WTC11 (cell line): ENCODE measurements at regions not wholly inside any gene's neighbourhood (a gene's known extent, or its start where the extent isn't known, plus 50 kb on each side); places are given as distances from the start of the nearest gene placed in this dataset.

ENCODE experiments used
- ATAC-seq: fragments of 200-7000 bp; cut with Tn5 transposase; 2 replicates; pipeline ENCODE4 v1.10.0; 2021; ENCODE audit warnings: mild to moderate bottlenecking, moderate library complexity
- CTCF ChIA-PET: fragments of 300-600 bp; sonication (Branson Sonifier 250); formaldehyde crosslinking; loops from one replicate; lab custom pipeline; 2021; ENCODE audit warnings: antibody characterized with exemption; lab: Charles Lee
- POLR2A ChIA-PET: fragments of 350-600 bp; sonication (Branson Sonifier 250); formaldehyde crosslinking; loops from one replicate; lab custom pipeline; 2021; ENCODE audit warnings: antibody characterized with exemption; lab: Charles Lee
- DNase-seq: peaks from one replicate; pipeline ENCODE4 v3.0.0; 2021; ENCODE audit warnings: low spot score
- H3K27ac Mint-ChIP-seq: 2 replicates; pipeline ENCODE4 v1.8.0; 2021; ENCODE audit warnings: mixed read lengths
- H3K27me3 Mint-ChIP-seq: 2 replicates; pipeline ENCODE4 v1.8.0; 2021; ENCODE audit warnings: low read depth, mild to moderate bottlenecking, moderate library complexity, mixed read lengths
- H3K36me3 Mint-ChIP-seq: 2 replicates; pipeline ENCODE4 v1.8.0; 2021; ENCODE audit warnings: mixed read lengths
- H3K4me1 Mint-ChIP-seq: 2 replicates; pipeline ENCODE4 v1.8.0; 2022; ENCODE audit warnings: mixed read lengths
- H3K4me3 Mint-ChIP-seq: 2 replicates; pipeline ENCODE4 v1.8.0; 2021; ENCODE audit warnings: mild to moderate bottlenecking, moderate library complexity, mixed read lengths
- H3K9me3 Mint-ChIP-seq: 2 replicates; pipeline ENCODE4 v1.8.0; 2021; ENCODE audit warnings: mixed read lengths
- ARID4B ChIP-seq: sonication (generic); formaldehyde crosslinking; IDR thresholded peaks from 2 replicates; pipeline ENCODE4 v1.8.0; 2023; ENCODE audit warnings: missing genetic modification reagents, mild to moderate bottlenecking, borderline replicate concordance
- CBFB ChIP-seq: sonication (generic); formaldehyde crosslinking; IDR thresholded peaks from 2 replicates; pipeline ENCODE4 v1.8.1; 2022; ENCODE audit warnings: mild to moderate bottlenecking, low read depth, missing genetic modification reagents
- CREB1 ChIP-seq: sonication (generic); formaldehyde crosslinking; IDR thresholded peaks from 2 replicates; pipeline ENCODE4 v1.8.0; 2023; ENCODE audit warnings: mild to moderate bottlenecking, missing genetic modification reagents
- ERG ChIP-seq: fragments of 250-450 bp; sonication (Bioruptor Pico); IDR thresholded peaks from 2 replicates; pipeline ENCODE4 v1.8.0; 2021; ENCODE audit warnings: mild to moderate bottlenecking
- ETV6 ChIP-seq: sonication (generic); formaldehyde crosslinking; IDR thresholded peaks from 2 replicates; pipeline ENCODE4 v1.8.1; 2022; ENCODE audit warnings: mild to moderate bottlenecking, missing genetic modification reagents
- FOXK1 ChIP-seq: sonication (generic); formaldehyde crosslinking; IDR thresholded peaks from 2 replicates; pipeline ENCODE4 v1.8.0; 2022; ENCODE audit warnings: mild to moderate bottlenecking, moderate library complexity, missing genetic modification reagents
- GTF2I ChIP-seq: fragments of 250-450 bp; sonication (Bioruptor Pico); conservative IDR thresholded peaks from 2 replicates; pipeline ENCODE4 v1.4.0; 2021; ENCODE audit warnings: mild to moderate bottlenecking
- KAT7 ChIP-seq: sonication (generic); formaldehyde crosslinking; IDR thresholded peaks from 2 replicates; pipeline ENCODE4 v1.8.1; 2023; ENCODE audit warnings: missing genetic modification reagents, mild to moderate bottlenecking, borderline replicate concordance
- PRRX2 ChIP-seq: fragments of 250-450 bp; sonication (Bioruptor Pico); IDR thresholded peaks from 2 replicates; pipeline ENCODE4 v1.8.0; 2021; ENCODE audit warnings: mild to moderate bottlenecking
- RELA ChIP-seq: sonication (generic); formaldehyde crosslinking; IDR thresholded peaks from 2 replicates; pipeline ENCODE4 v1.8.1; 2022; ENCODE audit warnings: missing genetic modification reagents, mild to moderate bottlenecking, borderline replicate concordance
- SP1 ChIP-seq: sonication (generic); formaldehyde crosslinking; conservative IDR thresholded peaks from 2 replicates; pipeline ENCODE4 v1.8.1; 2022; ENCODE audit warnings: missing genetic modification reagents
- STAT6 ChIP-seq: sonication (generic); formaldehyde crosslinking; conservative IDR thresholded peaks from 2 replicates; pipeline ENCODE4 v1.8.1; 2023; ENCODE audit warnings: mild to moderate bottlenecking, low read depth, missing genetic modification reagents, moderate library complexity
- TEAD1 ChIP-seq: sonication (generic); formaldehyde crosslinking; IDR thresholded peaks from 2 replicates; pipeline ENCODE4 v1.8.0; 2022; ENCODE audit warnings: mild to moderate bottlenecking, missing genetic modification reagents
- ZNF121 ChIP-seq: sonication (generic); formaldehyde crosslinking; IDR thresholded peaks from 2 replicates; pipeline ENCODE4 v1.8.0; 2023; ENCODE audit warnings: missing genetic modification reagents
- ZNF138 ChIP-seq: sonication (generic); formaldehyde crosslinking; conservative IDR thresholded peaks from 2 replicates; pipeline ENCODE4 v1.8.1; 2022; ENCODE audit warnings: mild to moderate bottlenecking, moderate library complexity, missing genetic modification reagents
- ZNF512 ChIP-seq: sonication (generic); formaldehyde crosslinking; IDR thresholded peaks from 2 replicates; pipeline ENCODE4 v1.8.1; 2022; ENCODE audit warnings: missing genetic modification reagents, borderline replicate concordance

GRCh38 chr10:3423384-3423783 lies 250.8 kb upstream of the PITRM1 start (continued):
- TF ChIP-seq STAT6 (CRISPR knock-in tag) (no peak), KAT7 (CRISPR knock-in tag) (no peak), GTF2I (CRISPR knock-in tag) (no peak), ARID4B (CRISPR knock-in tag) (no peak)

GRCh38 chr10:3422282-3422681 lies 249.7 kb upstream of the PITRM1 start:
- no peaks in the 10 kb centered on the region for H3K9me3 Mint-ChIP-seq
- DNase-seq (no peak), ATAC-seq (no peak)
- H3K4me1 Mint-ChIP-seq: peaks cover 29% of the 10 kb centered on the region
- H3K27ac Mint-ChIP-seq: no peak overlapping the region
- no peaks in the 10 kb centered on the region for H3K36me3 Mint-ChIP-seq
- ChIA-PET CTCF (no interaction called here), POLR2A (no interaction called here)
- H3K4me3 Mint-ChIP-seq: no peak overlapping the region
- H3K27me3 Mint-ChIP-seq: no peaks in the 10 kb centered on the region
- TF ChIP-seq FOXK1 (CRISPR knock-in tag) (no peak), ETV6 (no peak), ZNF121 (CRISPR knock-in tag) (no peak), SP1 (no peak), CBFB (no peak), ERG (CRISPR knock-in tag) (no peak), PRRX2 (CRISPR knock-in tag) (no peak), RELA (CRISPR knock-in tag) (no peak), ZNF138 (CRISPR knock-in tag) (no peak), GTF2I (CRISPR knock-in tag) (no peak), CREB1 (CRISPR knock-in tag) (no peak), TEAD1 (CRISPR knock-in tag) (no peak), ZNF512 (CRISPR knock-in tag) (no peak)
